Activated T-cell treated with anti-CD3 and anti-CD28 coated beads, Interleukin-2, amount 50 U/mL, for 72 hours (primary cell): ENCODE measurements at regions not wholly inside any gene's neighbourhood (a gene's known extent, or its start where the extent isn't known, plus 50 kb on each side); places are given as distances from the start of the nearest gene placed in this dataset.

Experiments
- ATAC-seq, 2 donors: fragments of 150-1000 bp; cut with Tn5 transposase; replicated peaks in 1 of 2; 2 replicates each; pipeline ENCODE4 v1.10.0; 2021; ENCODE audit warnings: moderate library complexity in 2 of 2, mild to moderate bottlenecking in 1 of 2
- DNase-seq, 2 donors: peaks; one replicate each; pipeline ENCODE4 v3.0.0; 2021 to 2022; ENCODE audit warnings: mixed read lengths in 1 of 2
- H3K27ac Mint-ChIP-seq: one replicate; pipeline ENCODE4 v1.8.0; 2022; ENCODE audit warnings: mild to moderate bottlenecking, moderate library complexity, mixed read lengths
- H3K27me3 Mint-ChIP-seq: one replicate; pipeline ENCODE4 v1.8.0; 2022; ENCODE audit warnings: low read depth, mixed read lengths
- H3K36me3 Mint-ChIP-seq, 2 donors: one replicate each; pipeline ENCODE4 v1.8.0; 2022; ENCODE audit warnings: mixed read lengths in 2 of 2, mild to moderate bottlenecking in 1 of 2; ENCODE audit not compliant: insufficient read depth in 2 of 2
- H3K4me1 Mint-ChIP-seq: one replicate; pipeline ENCODE4 v1.8.0; 2022; ENCODE audit warnings: low read depth, mixed read lengths
- H3K4me3 Mint-ChIP-seq, 2 donors: one replicate each; pipeline ENCODE4 v1.8.0; 2022; ENCODE audit warnings: mild to moderate bottlenecking in 2 of 2, mixed read lengths in 2 of 2, moderate library complexity in 2 of 2
- H3K9me3 Mint-ChIP-seq, 2 donors: one replicate each; pipeline ENCODE4 v1.8.0; 2022; ENCODE audit warnings: mixed read lengths in 2 of 2

- Mint-ChIP-seq H3K27me3 (peaks cover 6% of the 10 kb centered on the region), H3K4me1 (no peaks in the 10 kb centered on the region), H3K4me3 (no peak overlapping the region), H3K27ac (no peak overlapping the region), H3K36me3 (no peaks in the 10 kb centered on the region), H3K9me3 (no peaks in the 10 kb centered on the region)
- DNase-seq (no peak), ATAC-seq (no peak)
These were observed 127.2 kb upstream of the TMEM132D start for GRCh38 chr12:130031041-130031440.

GRCh38 chr12:130031571-130032189 lies 127.9 kb upstream of the TMEM132D start:
- Mint-ChIP-seq H3K27me3 (peaks cover 6% of the 10 kb centered on the region), H3K4me3 (no peak overlapping the region), H3K36me3 (no peaks in the 10 kb centered on the region), H3K27ac (no peak overlapping the region), H3K4me1 (no peaks in the 10 kb centered on the region), H3K9me3 (no peaks in the 10 kb centered on the region)
- peak; percentile 60 to 68 for DNase-seq
- ATAC-seq = no peak

GRCh38 chr12:130041983-130042812 lies 120.1 kb upstream of the FZD10 start:
- Mint-ChIP-seq H3K27me3 (peaks cover 66% of the 10 kb centered on the region), H3K27ac (no peak overlapping the region), H3K36me3 (peaks cover 0 to 5% of the 10 kb centered on the region in 2 donors), H3K4me1 (no peaks in the 10 kb centered on the region), H3K4me3 (no peak overlapping the region), H3K9me3 (peaks cover 4 to 8% of the 10 kb centered on the region in 2 donors)
- ATAC-seq (peak; percentile 34 to 38), DNase-seq (peak; percentile 45 to 66)

- H3K4me1 Mint-ChIP-seq = no peaks in the 10 kb centered on the region
- peaks cover 4 to 8% of the 10 kb centered on the region in 2 donors for H3K9me3 Mint-ChIP-seq
- no peak overlapping the region for H3K27ac Mint-ChIP-seq
- no peak overlapping the region for H3K4me3 Mint-ChIP-seq
- DNase-seq (no peak), ATAC-seq (no peak)
- H3K36me3 Mint-ChIP-seq = peaks cover 0 to 5% of the 10 kb centered on the region in 2 donors
- H3K27me3 Mint-ChIP-seq = peaks cover 55% of the 10 kb centered on the region
These were observed 118.4 kb upstream of the FZD10 start for GRCh38 chr12:130043685-130044406.

- DNase-seq = no peak
- Mint-ChIP-seq H3K4me3 (no peak overlapping the region), H3K27ac (no peak overlapping the region), H3K9me3 (peaks cover 4 to 8% of the 10 kb centered on the region in 2 donors), H3K4me1 (no peaks in the 10 kb centered on the region), H3K36me3 (peaks cover 0 to 5% of the 10 kb centered on the region in 2 donors), H3K27me3 (peaks cover 49% of the 10 kb centered on the region)
- no peak for ATAC-seq
These were observed 117.2 kb upstream of the FZD10 start for GRCh38 chr12:130044991-130045621.

- DNase-seq (no peak), ATAC-seq (no peak)
- no peak overlapping the region for H3K27ac Mint-ChIP-seq
- H3K36me3 Mint-ChIP-seq = no peaks in the 10 kb centered on the region
- no peaks in the 10 kb centered on the region for H3K4me1 Mint-ChIP-seq
- H3K4me3 Mint-ChIP-seq = no peak overlapping the region
- H3K27me3 Mint-ChIP-seq = peaks cover 33% of the 10 kb centered on the region
- peaks cover under 1% of the 10 kb centered on the region in 2 donors for H3K9me3 Mint-ChIP-seq
These were observed 112.6 kb upstream of the FZD10 start for GRCh38 chr12:130049666-130050065.

- DNase-seq (no peak), ATAC-seq (no peak)
- H3K4me1 Mint-ChIP-seq = no peaks in the 10 kb centered on the region
- H3K9me3 Mint-ChIP-seq = peaks cover 7 to 10% of the 10 kb centered on the region in 2 donors
- peaks cover 0 to 7% of the 10 kb centered on the region in 2 donors for H3K36me3 Mint-ChIP-seq
- H3K4me3 Mint-ChIP-seq = no peak overlapping the region
- no peak overlapping the region for H3K27ac Mint-ChIP-seq
- H3K27me3 Mint-ChIP-seq = peaks cover 19% of the 10 kb centered on the region
These were observed 110.4 kb upstream of the FZD10 start for GRCh38 chr12:130051900-130052299.

GRCh38 chr12:130053651-130054069 lies 108.6 kb upstream of the FZD10 start:
- DNase-seq = no peak
- no peak overlapping the region for H3K27ac Mint-ChIP-seq
- no peaks in the 10 kb centered on the region for H3K4me1 Mint-ChIP-seq
- ATAC-seq = no peak
- no peak overlapping the region for H3K4me3 Mint-ChIP-seq
- peaks cover 19% of the 10 kb centered on the region for H3K27me3 Mint-ChIP-seq
- peaks cover 7 to 10% of the 10 kb centered on the region in 2 donors for H3K9me3 Mint-ChIP-seq
- peaks cover 0 to 7% of the 10 kb centered on the region in 2 donors for H3K36me3 Mint-ChIP-seq

GRCh38 chr12:130054803-130055202 lies 107.5 kb upstream of the FZD10 start:
- no peaks in the 10 kb centered on the region for H3K4me1 Mint-ChIP-seq
- H3K36me3 Mint-ChIP-seq = peaks cover 0 to 7% of the 10 kb centered on the region in 2 donors
- H3K4me3 Mint-ChIP-seq = no peak overlapping the region
- peaks cover 15% of the 10 kb centered on the region for H3K27me3 Mint-ChIP-seq
- H3K27ac Mint-ChIP-seq = peak overlapping the region; percentile 10
- DNase-seq (no peak), ATAC-seq (no peak)
- peaks cover 7 to 10% of the 10 kb centered on the region in 2 donors for H3K9me3 Mint-ChIP-seq

GRCh38 chr12:130058926-130059472 lies 103.3 kb upstream of the FZD10 start:
- DNase-seq (no peak), ATAC-seq (no peak)
- no peak overlapping the region for H3K27ac Mint-ChIP-seq
- H3K36me3 Mint-ChIP-seq = peaks cover 6 to 11% of the 10 kb centered on the region in 2 donors
- peaks cover 12 to 15% of the 10 kb centered on the region in 2 donors for H3K9me3 Mint-ChIP-seq
- H3K4me1 Mint-ChIP-seq = no peaks in the 10 kb centered on the region
- peaks cover 6% of the 10 kb centered on the region for H3K27me3 Mint-ChIP-seq
- H3K4me3 Mint-ChIP-seq = no peak overlapping the region

- ATAC-seq (no peak), DNase-seq (no peak)
- Mint-ChIP-seq H3K27ac (no peak overlapping the region), H3K4me3 (no peak overlapping the region), H3K4me1 (no peaks in the 10 kb centered on the region), H3K27me3 (no peaks in the 10 kb centered on the region), H3K9me3 (peaks cover 2 to 8% of the 10 kb centered on the region in 2 donors), H3K36me3 (peaks cover 4 to 6% of the 10 kb centered on the region in 2 donors)
These were observed 98.4 kb upstream of the FZD10 start for GRCh38 chr12:130063866-130064265.

- DNase-seq (no peak), ATAC-seq (no peak)
- H3K4me3 Mint-ChIP-seq = no peak overlapping the region
- H3K27ac Mint-ChIP-seq = no peak overlapping the region
- no peaks in the 10 kb centered on the region for H3K27me3 Mint-ChIP-seq
- H3K9me3 Mint-ChIP-seq = peaks cover 2 to 8% of the 10 kb centered on the region in 2 donors
- H3K4me1 Mint-ChIP-seq = no peaks in the 10 kb centered on the region
- H3K36me3 Mint-ChIP-seq = peaks cover 4 to 6% of the 10 kb centered on the region in 2 donors
These were observed 97.3 kb upstream of the FZD10 start for GRCh38 chr12:130064999-130065398.
